Esophagus muscularis mucosa (tissue), 4 donors: ENCODE measurements at regions not wholly inside any gene's neighbourhood (a gene's known extent, or its start where the extent isn't known, plus 50 kb on each side); places are given as distances from the start of the nearest gene placed in this dataset.

ENCODE experiments used
- CTCF ChIP-seq, 3 experiments: fragments of 200-600 bp in 2 of 3; fragments of 450-650 bp in 1 of 3; sonication (generic) in 2 of 3; IDR thresholded peaks; one replicate each; pipeline ENCODE4 v1.5.1; 2017 to 2019; ENCODE audit warnings: antibody characterized with exemption in 3 of 3, mild to moderate bottlenecking in 2 of 3, moderate library complexity in 1 of 3
- EP300 ChIP-seq: sonication (generic); formaldehyde crosslinking; IDR thresholded peaks from one replicate; pipeline ENCODE4 v1.6.1; 2017; ENCODE audit warnings: antibody characterized with exemption
- POLR2A ChIP-seq: fragments of 450-650 bp; IDR thresholded peaks from one replicate; pipeline ENCODE4 v1.6.1; 2017; ENCODE audit warnings: antibody characterized with exemption, moderate library complexity, mild to moderate bottlenecking, low read depth
- POLR2AphosphoS5 ChIP-seq, 2 donors: sonication (generic); formaldehyde crosslinking; IDR thresholded peaks; one replicate each; pipeline ENCODE4 v1.6.1; 2017; ENCODE audit warnings: antibody characterized with exemption in 2 of 2

- TF ChIP-seq CTCF (IDR thresholded peaks at IDR 0.05) (no peak), POLR2A (no peak), EP300 (no peak), POLR2AphosphoS5 (IDR thresholded peaks at IDR 0.05) (no peak)
Observed at GRCh38 chr1:97013136-97013535, 291.6 kb downstream of the PTBP2 start.
